Peyer's patch (tissue), 4 donors: ENCODE measurements at regions not wholly inside any gene's neighbourhood (a gene's known extent, or its start where the extent isn't known, plus 50 kb on each side); places are given as distances from the start of the nearest gene placed in this dataset.

Source experiments
- POLR2A ChIP-seq, 2 donors: fragments of 450-650 bp; IDR thresholded peaks; one replicate each; pipeline ENCODE4 v1.5.1; 2017; ENCODE audit warnings: antibody characterized with exemption in 2 of 2, mild to moderate bottlenecking in 2 of 2, moderate library complexity in 2 of 2
- TF ChIP-seq, protein P1 (sequence below), 6 experiments: fragments of 450-650 bp in 4 of 6; fragments of 200-600 bp in 2 of 6; sonication (generic) in 1 of 6; IDR thresholded peaks; one replicate each; pipeline ENCODE4 v1.5.1; 2017 to 2019; ENCODE audit warnings: antibody characterized with exemption in 6 of 6, mild to moderate bottlenecking in 3 of 6, moderate library complexity in 1 of 6

DNA sequence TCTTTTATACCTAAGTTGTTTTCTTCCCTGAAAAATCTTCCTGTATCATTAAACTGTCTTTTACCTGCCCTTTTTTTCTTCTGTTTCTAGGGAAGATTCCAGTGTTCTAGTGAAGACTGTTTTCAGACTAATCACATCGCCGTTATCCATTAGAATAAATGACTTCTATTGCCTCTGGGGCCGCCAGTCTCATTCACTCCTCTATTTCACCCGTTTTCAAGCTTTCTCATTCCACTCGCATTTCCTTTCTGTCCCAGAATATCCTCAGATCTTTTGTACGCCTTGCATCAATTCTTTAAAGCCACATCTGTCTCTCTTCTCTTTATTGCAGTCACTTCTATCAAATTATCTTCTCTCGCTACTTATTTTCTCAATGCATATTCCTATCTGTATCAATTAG, 1035.6 kb upstream of the MIR17HG start:
- TF ChIP-seq, protein P1, sequence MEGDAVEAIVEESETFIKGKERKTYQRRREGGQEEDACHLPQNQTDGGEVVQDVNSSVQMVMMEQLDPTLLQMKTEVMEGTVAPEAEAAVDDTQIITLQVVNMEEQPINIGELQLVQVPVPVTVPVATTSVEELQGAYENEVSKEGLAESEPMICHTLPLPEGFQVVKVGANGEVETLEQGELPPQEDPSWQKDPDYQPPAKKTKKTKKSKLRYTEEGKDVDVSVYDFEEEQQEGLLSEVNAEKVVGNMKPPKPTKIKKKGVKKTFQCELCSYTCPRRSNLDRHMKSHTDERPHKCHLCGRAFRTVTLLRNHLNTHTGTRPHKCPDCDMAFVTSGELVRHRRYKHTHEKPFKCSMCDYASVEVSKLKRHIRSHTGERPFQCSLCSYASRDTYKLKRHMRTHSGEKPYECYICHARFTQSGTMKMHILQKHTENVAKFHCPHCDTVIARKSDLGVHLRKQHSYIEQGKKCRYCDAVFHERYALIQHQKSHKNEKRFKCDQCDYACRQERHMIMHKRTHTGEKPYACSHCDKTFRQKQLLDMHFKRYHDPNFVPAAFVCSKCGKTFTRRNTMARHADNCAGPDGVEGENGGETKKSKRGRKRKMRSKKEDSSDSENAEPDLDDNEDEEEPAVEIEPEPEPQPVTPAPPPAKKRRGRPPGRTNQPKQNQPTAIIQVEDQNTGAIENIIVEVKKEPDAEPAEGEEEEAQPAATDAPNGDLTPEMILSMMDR (IDR thresholded peaks at IDR 0.05), result no peak
- no peak for TF ChIP-seq POLR2A (IDR thresholded peaks at IDR 0.05)
